ENCODE measurements at regions not wholly inside any gene's neighbourhood (a gene's known extent, or its start where the extent isn't known, plus 50 kb on each side); places are given as distances from the start of the nearest gene placed in this dataset.

DNA sequence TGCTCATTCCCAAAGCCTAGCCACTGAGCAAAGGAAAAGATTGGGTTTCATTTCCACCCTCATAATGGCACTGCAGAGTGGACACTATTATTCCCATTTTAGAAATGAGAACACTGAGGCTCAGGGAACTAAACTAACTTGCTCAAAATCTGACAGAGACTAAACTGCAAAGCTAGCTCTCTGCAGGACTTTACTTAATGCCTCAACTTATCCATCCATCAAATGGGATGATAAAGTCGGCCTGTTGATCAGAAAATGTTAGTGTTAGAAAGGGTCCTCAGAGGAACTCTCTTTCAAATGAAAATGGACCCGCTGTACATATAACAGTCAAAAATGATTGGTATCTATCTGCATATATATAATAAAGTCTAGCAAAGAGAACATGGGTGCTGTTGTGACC lies 186.8 kb downstream of the QDPR start:
- TF ChIP-seq EZH2phosphoT487 (IDR thresholded peaks at IDR 0.05; ENCODE audit: insufficient read depth, low read depth) (no peak), EZH2 (IDR thresholded peaks at IDR 0.05; ENCODE audit: insufficient read depth, poor library complexity, severe bottlenecking) (no peak)
